Caco-2 (cell line): ENCODE measurements at regions not wholly inside any gene's neighbourhood (a gene's known extent, or its start where the extent isn't known, plus 50 kb on each side); places are given as distances from the start of the nearest gene placed in this dataset.

Experiments
- BruUV-seq: library from RNA; stranded (reverse); fragments of 400-500 nt; replicated peaks from 2 replicates; lab custom pipeline; 2021; lab: Mats Ljungman, UMichigan
- CTCF ChIA-PET: fragments of 300-600 bp; sonication (Branson Sonifier 250); formaldehyde crosslinking; loops from one replicate; lab custom pipeline; 2022; ENCODE audit warnings: antibody characterized with exemption; lab: Charles Lee
- POLR2A ChIA-PET: fragments of 300-600 bp; sonication (Branson Sonifier 250); formaldehyde crosslinking; loops from one replicate; lab custom pipeline; 2022; ENCODE audit warnings: antibody characterized with exemption; lab: Charles Lee
- DNase-seq, 2 experiments: peaks; one replicate each; pipeline versions ENCODE4 v3.0.0 to v3.0.0-alpha.2; 2020 to 2022
- H3K27me3 ChIP-seq: replicated peaks from 2 replicates; pipeline ENCODE4 v1.6.0; 2011; ENCODE audit warnings: low read length; ENCODE audit not compliant: control insufficient read depth, insufficient read depth
- H3K36me3 ChIP-seq: 2 replicates; pipeline ENCODE4 v1.5.1; 2011; ENCODE audit warnings: low read length; ENCODE audit not compliant: control insufficient read depth, insufficient read depth
- H3K4me1 ChIP-seq: fragments of 250-450 bp; sonication (Bioruptor Pico); 2 replicates; pipeline ENCODE4 v1.5.1; 2020; ENCODE audit warnings: mild to moderate bottlenecking
- H3K4me3 ChIP-seq: 2 replicates; pipeline ENCODE4 v1.5.1; 2011; ENCODE audit warnings: low read depth, mild to moderate bottlenecking, control low read depth, low read length
- H3K9me3 ChIP-seq: fragments of 250-450 bp; sonication (Bioruptor Pico); 2 replicates; pipeline ENCODE4 v1.5.1; 2020; ENCODE audit warnings: mild to moderate bottlenecking, moderate library complexity
- H3K27ac Mint-ChIP-seq: one replicate; pipeline ENCODE4 v1.8.0; 2022; ENCODE audit warnings: mixed read lengths; ENCODE audit not compliant: unreplicated experiment
- H3K27me3 Mint-ChIP-seq: one replicate; pipeline ENCODE4 v1.8.0; 2022; ENCODE audit warnings: mixed read lengths; ENCODE audit not compliant: insufficient read depth, unreplicated experiment
- H3K36me3 Mint-ChIP-seq: one replicate; pipeline ENCODE4 v1.8.0; 2022; ENCODE audit warnings: mild to moderate bottlenecking, mixed read lengths; ENCODE audit not compliant: insufficient read depth, unreplicated experiment
- H3K4me1 Mint-ChIP-seq: one replicate; pipeline ENCODE4 v1.8.0; 2022; ENCODE audit warnings: low read depth, mixed read lengths; ENCODE audit not compliant: unreplicated experiment
- H3K4me3 Mint-ChIP-seq: one replicate; pipeline ENCODE4 v1.8.0; 2022; ENCODE audit warnings: mild to moderate bottlenecking, moderate library complexity, mixed read lengths; ENCODE audit not compliant: unreplicated experiment
- H3K9me3 Mint-ChIP-seq: one replicate; pipeline ENCODE4 v1.8.0; 2022; ENCODE audit warnings: mixed read lengths; ENCODE audit not compliant: unreplicated experiment
- CTCF ChIP-seq, 2 experiments: fragments of 200-600 bp in 1 of 2; IDR thresholded peaks; 1 replicate in 1 of 2; 2 replicates in 1 of 2; pipeline versions ENCODE4 v1.5.1 to v1.8.0; 2011 to 2022; ENCODE audit warnings: antibody characterized with exemption in 1 of 2, control low read depth in 1 of 2, inconsistent platforms in 1 of 2, low read depth in 1 of 2, low read length in 1 of 2, mild to moderate bottlenecking in 1 of 2, moderate library complexity in 1 of 2; ENCODE audit not compliant: insufficient read depth in 1 of 2, severe bottlenecking in 1 of 2, unreplicated experiment in 1 of 2
- intact Hi-C: fragments of 100-400 bp; cut with micrococcal nuclease; formaldehyde crosslinking; loops from one replicate; pipeline ENCODE4 v1.10.0; 2022; ENCODE audit not compliant: unreplicated experiment

GRCh38 chr15:47188758-47189507 lies 528.4 kb upstream of the SEMA6D start:
- Mint-ChIP-seq H3K27ac (no peak overlapping the region), H3K4me1 (no peaks in the 10 kb centered on the region), H3K36me3 (no peaks in the 10 kb centered on the region), H3K4me3 (no peak overlapping the region), H3K27me3 (no peaks in the 10 kb centered on the region), H3K9me3 (no peaks in the 10 kb centered on the region)
- Histone ChIP-seq H3K4me1 (no peaks in the 10 kb centered on the region), H3K9me3 (no peaks in the 10 kb centered on the region), H3K4me3 (no peak overlapping the region), H3K27me3 (no peaks in the 10 kb centered on the region), H3K36me3 (no peaks in the 10 kb centered on the region)
- DNase-seq = no peak
- ChIA-PET CTCF (no interaction called here), POLR2A (no interaction called here)
- intact Hi-C loops = no loop called here
- no TSS peak for BruUV-seq
- TF ChIP-seq CTCF (IDR thresholded peaks at IDR 0.05; ENCODE audit: insufficient read depth in 1 of 2, low read depth in 1 of 2, low read length in 1 of 2, severe bottlenecking in 1 of 2, unreplicated experiment in 1 of 2) = no peak

GRCh38 chr15:47194718-47195117 lies 522.6 kb upstream of the SEMA6D start:
- BruUV-seq = no TSS peak
- no peaks in the 10 kb centered on the region for H3K4me1 Mint-ChIP-seq
- H3K36me3 Mint-ChIP-seq = no peaks in the 10 kb centered on the region
- no peak overlapping the region for H3K4me3 ChIP-seq
- ChIA-PET CTCF (no interaction called here), POLR2A (no interaction called here)
- TF ChIP-seq CTCF (IDR thresholded peaks at IDR 0.05; ENCODE audit: insufficient read depth in 1 of 2, low read depth in 1 of 2, low read length in 1 of 2, severe bottlenecking in 1 of 2, unreplicated experiment in 1 of 2) = peak; percentile 18 to 24
- H3K4me3 Mint-ChIP-seq = no peak overlapping the region
- no peaks in the 10 kb centered on the region for H3K27me3 Mint-ChIP-seq
- peak in 1 of 2 experiments; percentile 13 for DNase-seq
- intact Hi-C loops = loop anchor here (5.0 to 10.0 kb wide), 4 partner anchors 180 to 520 kb away; partner anchors contain the start of gene SEMA6D
- H3K27me3 ChIP-seq = no peaks in the 10 kb centered on the region
- no peak overlapping the region for H3K27ac Mint-ChIP-seq
- no peaks in the 10 kb centered on the region for H3K9me3 ChIP-seq
- H3K36me3 ChIP-seq = no peaks in the 10 kb centered on the region
- no peaks in the 10 kb centered on the region for H3K9me3 Mint-ChIP-seq
- 0 out of 2 replicates have a peak, but pooled peaks cover 2% of the 10 kb centered on the region for H3K4me1 ChIP-seq

DNA sequence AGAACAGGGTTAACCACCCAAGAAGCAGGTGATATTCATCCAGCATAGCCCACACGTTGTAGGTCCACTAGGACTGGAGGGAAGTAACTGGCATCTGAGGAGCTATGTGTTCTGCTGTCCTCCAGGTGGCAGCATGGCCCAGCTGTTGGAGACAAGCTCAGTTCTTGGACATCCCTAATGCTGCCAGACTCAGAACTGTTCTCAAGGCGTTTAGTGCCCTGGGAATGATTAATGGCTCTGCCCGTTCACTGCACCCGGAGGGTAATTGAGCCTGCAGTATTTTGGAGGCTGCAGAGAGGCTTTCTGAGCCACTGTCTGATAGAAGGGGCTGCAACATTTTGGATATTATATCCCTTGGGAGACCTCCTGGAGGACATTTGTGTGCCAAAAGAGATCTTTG lies 521.3 kb upstream of the SEMA6D start:
- BruUV-seq = no TSS peak
- CTCF ChIA-PET = interaction anchor here (0.6 to 1.9 kb wide), 14 partner anchors 24 to 889 kb away, joined by 3 to 54 read pairs (median 4); no protein-coding TSS in a partner anchor
- H3K4me3 ChIP-seq = no peak overlapping the region

More for the DNA sequence above, 521.3 kb upstream of the SEMA6D start:
- Histone ChIP-seq H3K9me3 (no peaks in the 10 kb centered on the region), H3K4me1 (0 out of 2 replicates have a peak, but pooled peaks cover 4% of the 10 kb centered on the region), H3K27me3 (no peaks in the 10 kb centered on the region), H3K36me3 (no peaks in the 10 kb centered on the region)
- POLR2A ChIA-PET = no interaction called here
- H3K27ac Mint-ChIP-seq = no peak overlapping the region
- no peaks in the 10 kb centered on the region for H3K36me3 Mint-ChIP-seq
- H3K27me3 Mint-ChIP-seq = no peaks in the 10 kb centered on the region
- intact Hi-C loops = loop anchor here (1.0 to 10.0 kb wide), 9 partner anchors 179 to 889 kb away; partner anchors contain the start of gene SEMA6D
- no peaks in the 10 kb centered on the region for H3K9me3 Mint-ChIP-seq
- no peak overlapping the region for H3K4me3 Mint-ChIP-seq
- DNase-seq = peak; percentile 74 to 78
- peak; percentile 78 to 81 for TF ChIP-seq CTCF (IDR thresholded peaks at IDR 0.05; ENCODE audit: insufficient read depth in 1 of 2, low read depth in 1 of 2, low read length in 1 of 2, severe bottlenecking in 1 of 2, unreplicated experiment in 1 of 2)
- H3K4me1 Mint-ChIP-seq = no peaks in the 10 kb centered on the region
